T-helper 1 cell (primary cell): ENCODE measurements at regions not wholly inside any gene's neighbourhood (a gene's known extent, or its start where the extent isn't known, plus 50 kb on each side); places are given as distances from the start of the nearest gene placed in this dataset.

Source experiments
- DNase-seq, 5 donors: peaks; one replicate each; pipeline ENCODE4 v3.0.0-alpha.2; 2012 to 2020

GRCh38 chr6:105603788-105604586 is 201.1 kb upstream of the PREP start:
- DNase-seq: no peak

GRCh38 chr6:105601541-105602236 is 198.8 kb upstream of the PREP start:
- peak in 1 of 5 donors; percentile 96 for DNase-seq

- DNase-seq: peak in 1 of 5 donors; percentile 18
These were observed 197.7 kb upstream of the PREP start for GRCh38 chr6:105600336-105601260.

DNA sequence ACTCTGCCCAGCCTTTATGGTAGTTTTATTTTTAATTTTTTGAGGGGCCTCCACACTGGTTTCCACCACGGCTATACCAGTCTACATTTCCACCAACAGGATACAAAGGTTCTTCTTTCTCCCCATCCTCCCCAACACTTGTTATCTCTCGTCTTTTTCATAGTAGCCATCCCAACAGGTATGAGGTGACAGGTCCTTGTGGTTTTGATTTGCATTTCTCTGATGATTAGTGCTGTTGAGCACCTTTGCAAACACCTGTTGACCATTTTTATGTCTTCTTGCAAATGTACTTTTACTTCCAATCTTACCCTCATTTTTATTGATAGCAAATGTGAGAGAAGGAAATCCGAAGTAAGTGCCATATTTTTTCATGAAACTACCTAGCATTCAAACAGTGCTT is 195.4 kb upstream of the PREP start:
- DNase-seq: no peak

DNA sequence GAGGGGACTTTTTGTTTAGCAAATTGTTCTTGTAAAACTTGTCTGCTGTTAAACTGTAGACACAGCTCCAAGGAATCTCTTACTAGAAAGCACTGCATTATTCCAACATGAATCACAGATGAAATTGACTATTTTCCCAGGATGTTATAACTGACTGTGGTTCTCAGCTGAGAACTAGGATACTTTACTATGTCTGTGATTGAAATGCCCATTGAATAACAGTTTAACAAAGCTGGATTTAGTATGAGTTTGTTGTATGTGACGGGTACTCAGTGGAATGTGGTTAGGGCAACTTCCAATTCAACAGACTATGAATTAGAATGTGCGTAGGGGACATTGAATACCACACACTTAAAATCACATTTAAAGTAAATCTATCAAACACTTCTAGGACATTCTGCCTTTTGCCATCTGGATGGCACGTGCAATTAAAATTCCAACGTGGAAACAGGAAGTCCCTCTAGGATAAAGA is 193.4 kb upstream of the PREP start:
- no peak for DNase-seq

DNA sequence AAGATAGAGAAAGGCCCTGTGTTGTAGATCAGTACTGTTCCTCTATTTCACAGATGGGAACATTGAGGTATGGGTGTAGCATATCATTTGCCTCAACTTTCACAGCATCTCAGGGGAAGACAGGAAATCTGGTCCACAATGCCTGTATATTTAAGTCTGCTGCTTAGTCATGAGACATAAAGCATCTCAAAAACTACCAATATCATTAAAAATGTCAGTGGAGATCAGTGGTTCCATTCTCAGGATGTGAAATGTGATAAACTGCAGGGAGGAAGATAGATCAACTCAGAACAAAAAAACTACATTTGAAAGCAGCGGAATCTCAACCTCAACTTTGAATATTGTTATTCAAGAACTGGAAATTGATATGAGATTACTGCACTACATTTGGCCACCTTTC is 192.9 kb upstream of the PREP start:
- no peak for DNase-seq

GRCh38 chr6:105594821-105595220 is 191.9 kb upstream of the PREP start:
- no peak for DNase-seq

GRCh38 chr6:105593805-105594671 is 191.2 kb upstream of the PREP start:
- no peak for DNase-seq

GRCh38 chr6:105593056-105593690 is 190.3 kb upstream of the PREP start:
- no peak for DNase-seq

GRCh38 chr6:105592329-105592728 is 189.4 kb upstream of the PREP start:
- DNase-seq: no peak

GRCh38 chr6:105591053-105591452 is 188.2 kb upstream of the PREP start:
- peak in 1 of 5 donors; percentile 81 for DNase-seq

DNA sequence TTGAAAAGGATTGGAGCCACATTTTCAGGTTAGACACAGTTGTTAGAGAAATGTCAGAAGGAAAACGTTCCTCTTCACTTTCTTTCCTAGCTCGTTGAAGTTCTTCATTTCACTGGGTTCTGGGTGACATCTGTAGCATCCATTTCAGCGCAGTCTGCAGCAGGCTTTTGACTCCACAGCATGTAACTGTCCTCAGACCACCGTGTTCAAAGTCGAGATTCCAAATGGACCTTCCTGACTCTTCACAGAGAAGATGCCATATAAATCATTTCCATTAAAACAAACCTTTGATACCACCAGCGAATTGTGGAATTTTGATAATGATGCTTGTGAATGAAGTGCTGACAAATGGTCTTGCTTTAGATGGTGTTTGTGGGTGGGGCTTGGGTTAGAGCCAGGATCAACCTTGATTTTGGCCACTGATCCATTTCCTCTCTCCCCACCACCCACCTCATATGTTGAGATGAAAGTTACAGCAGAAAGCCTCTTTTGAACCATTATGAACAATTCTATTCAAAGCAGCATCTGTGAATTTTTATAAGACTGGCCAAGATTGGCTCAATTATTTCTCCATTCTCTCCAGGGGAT is 185.3 kb upstream of the PREP start:
- DNase-seq: no peak

DNA sequence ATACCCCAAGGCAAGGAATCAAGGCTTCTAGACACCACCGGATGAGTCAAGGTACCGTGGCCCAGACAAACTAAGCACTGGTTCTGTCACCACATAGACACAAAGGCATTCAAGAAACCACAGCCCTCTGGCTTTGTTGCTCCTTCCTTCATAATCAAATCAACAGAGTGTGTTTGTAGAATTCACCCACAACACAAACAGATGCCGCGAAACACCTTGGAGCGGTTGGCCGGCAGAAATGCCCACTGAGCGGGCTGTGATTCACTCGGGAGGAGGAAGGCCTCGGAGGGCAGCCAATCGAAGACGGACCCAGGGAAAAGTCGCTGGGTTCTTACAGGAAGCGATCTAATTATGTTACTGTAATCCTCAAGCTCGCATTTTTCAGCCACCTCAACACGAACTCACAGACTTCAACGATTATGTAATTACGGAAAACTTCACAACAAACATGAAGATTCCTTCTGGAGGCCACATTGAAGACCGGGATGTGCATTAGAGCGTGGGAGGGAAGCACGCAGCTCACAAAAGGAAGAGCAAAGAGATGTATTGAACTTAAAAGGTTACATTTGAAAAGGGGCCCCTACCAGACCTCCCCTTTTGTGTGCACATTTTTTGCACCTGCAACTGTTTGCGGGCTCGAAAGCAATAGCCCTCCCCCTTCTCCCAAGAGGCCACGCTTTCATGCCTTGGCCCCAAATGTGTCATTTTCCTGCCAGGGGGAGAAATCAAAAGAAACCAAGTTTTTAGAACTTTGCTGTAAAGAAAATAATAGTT is 184.7 kb upstream of the PREP start:
- peak in 1 of 5 donors; percentile 52 for DNase-seq

GRCh38 chr6:105578179-105578707 is 175.4 kb upstream of the PREP start:
- no peak for DNase-seq

DNA sequence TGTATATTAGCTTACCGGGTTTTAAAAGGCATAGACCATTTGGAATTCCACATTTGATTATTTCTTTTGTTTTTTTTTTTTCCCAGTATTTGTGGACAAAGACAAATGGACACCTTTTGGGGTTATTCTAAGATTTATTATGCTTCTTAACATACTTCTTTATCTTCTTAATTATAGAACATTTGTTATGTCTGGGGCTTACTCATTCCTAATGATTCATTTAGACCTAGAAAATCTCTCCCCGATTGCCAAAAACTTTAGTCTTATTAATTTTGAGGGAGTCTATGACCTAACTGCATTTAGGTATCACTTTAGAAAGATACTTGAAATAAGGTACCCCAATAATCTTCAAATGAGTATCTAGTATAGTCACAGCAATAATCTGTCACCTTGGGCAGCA is 170.7 kb upstream of the PREP start:
- no peak for DNase-seq

GRCh38 chr6:105573138-105573537 is 170.3 kb upstream of the PREP start:
- no peak for DNase-seq

DNA sequence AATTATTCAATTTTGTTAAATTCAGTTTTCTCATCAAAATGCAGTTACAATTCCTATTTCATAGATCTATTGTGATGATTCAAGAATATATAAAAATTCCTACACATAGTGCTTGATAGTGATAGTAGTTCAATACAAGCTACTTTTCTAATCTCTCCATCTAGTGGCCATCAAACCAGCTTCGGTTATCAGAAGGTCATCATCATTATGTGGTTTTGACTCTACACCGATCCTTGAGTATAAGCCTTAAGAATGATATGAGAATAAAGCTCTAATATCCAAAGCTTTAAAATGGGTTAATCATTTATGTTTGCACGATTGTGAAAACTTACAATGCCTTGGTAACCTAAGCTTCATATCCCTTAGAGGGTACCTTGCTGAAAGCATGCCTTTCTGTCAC is 167.5 kb upstream of the PREP start:
- DNase-seq: no peak

DNA sequence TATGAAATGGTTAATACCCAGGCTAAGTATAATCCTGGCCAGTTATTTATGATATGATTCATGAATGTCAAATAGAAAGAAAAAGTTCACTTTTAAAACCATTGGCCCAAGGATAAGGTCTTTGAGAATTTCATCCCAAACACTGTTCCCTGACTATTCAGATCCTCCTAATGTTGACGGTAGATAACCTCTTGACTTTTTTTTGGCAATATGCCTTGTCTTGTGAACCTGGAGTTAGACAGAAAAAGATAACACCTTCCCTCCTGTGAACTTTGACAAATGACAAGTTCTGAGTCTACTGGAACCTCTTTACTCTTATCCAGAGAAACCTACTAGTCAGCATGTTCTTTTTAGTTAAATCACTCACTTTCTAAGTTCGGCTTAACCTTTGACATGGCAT is 166.8 kb upstream of the PREP start:
- DNase-seq: no peak

DNA sequence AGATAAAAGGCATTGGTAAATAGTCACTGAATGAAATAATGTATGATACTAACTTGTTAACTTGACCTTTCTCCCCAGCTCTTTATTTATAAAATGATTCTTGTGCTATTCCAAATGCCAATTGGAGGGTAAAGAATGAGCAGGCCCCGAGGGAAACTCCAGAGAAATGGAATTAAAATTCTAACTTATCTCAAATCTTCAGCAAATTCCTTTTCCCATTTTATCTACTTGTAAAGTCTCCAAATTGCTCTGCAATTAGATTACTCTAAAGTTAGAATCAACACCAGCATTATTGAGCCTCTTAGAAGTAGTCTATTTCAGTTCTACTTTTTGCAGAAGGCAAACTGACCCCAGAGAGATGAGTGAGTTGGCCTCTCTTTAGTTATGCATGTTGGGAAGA is 165.9 kb upstream of the PREP start:
- DNase-seq: no peak

GRCh38 chr6:105568142-105568541 is 165.3 kb upstream of the PREP start:
- no peak for DNase-seq
